ENCODE measurements at regions not wholly inside any gene's neighbourhood (a gene's known extent, or its start where the extent isn't known, plus 50 kb on each side); places are given as distances from the start of the nearest gene placed in this dataset.

GRCh38 chr11:111148121-111148520 is 97.4 kb upstream of the POU2AF2 start:
- DNase-seq (ENCODE audit: low read depth in 2 of 2), result no peak

- no peak for DNase-seq (ENCODE audit: low read depth in 2 of 2)
These were observed 107.7 kb upstream of the POU2AF2 start for GRCh38 chr11:111137846-111138245.

DNA sequence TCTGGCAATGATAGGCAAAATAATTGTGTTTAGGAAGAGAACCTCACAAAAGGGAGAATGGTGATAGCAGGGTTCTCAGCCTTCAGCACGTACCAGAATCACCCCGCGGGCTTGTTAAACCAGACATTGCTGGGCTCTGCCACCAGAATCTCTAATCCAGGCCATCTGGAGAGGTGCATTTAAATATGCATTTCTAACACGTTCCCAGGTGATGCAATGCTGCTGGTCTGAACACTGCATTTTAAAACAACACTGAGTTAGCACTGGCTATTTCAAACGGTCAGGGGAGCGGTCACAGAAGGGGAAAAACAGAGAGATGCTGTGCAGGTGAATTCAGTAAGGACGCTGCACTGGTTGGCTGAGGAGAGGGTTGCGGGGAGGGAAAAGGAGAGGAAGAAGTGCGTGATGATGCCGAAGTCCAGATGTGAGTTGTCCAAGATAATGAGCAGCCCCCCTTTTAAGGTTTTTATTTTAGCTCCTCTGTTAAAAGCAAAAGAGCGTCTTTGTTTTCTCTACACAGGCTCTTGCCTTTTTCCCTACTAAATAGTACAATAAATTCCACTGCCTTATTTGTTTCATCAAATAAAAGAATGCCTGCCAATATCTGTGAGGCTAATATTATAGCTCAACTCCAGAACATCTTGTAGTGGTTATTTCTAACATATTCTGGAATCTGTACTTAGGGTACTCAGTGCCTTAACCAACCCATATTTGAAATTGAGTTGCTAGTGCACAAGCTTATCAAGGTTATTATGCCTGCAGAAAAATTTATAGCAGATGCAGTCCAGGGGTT is 109.6 kb upstream of the POU2AF2 start:
- no peak for DNase-seq (ENCODE audit: low read depth in 2 of 2)

DNA sequence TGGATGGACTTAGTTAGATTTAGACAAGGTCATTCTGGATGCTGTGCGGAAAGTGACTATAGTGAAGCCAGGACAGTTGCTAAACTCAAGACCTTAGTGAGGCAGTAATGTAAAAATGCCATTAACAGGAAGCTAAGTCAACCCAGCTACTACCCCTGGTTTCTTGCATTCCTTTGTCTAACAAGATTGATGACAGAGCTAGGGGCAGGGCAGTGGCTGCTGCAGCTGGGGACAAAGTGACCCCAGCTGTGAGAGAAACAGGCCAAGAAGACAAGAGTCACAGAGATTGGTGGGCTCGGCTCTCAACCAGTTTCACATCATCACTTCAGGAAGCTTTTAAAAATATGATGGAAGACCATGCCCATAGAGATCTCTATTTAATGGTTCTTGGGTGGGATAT is 110.4 kb upstream of the POU2AF2 start:
- DNase-seq (ENCODE audit: low read depth in 2 of 2), result no peak

DNA sequence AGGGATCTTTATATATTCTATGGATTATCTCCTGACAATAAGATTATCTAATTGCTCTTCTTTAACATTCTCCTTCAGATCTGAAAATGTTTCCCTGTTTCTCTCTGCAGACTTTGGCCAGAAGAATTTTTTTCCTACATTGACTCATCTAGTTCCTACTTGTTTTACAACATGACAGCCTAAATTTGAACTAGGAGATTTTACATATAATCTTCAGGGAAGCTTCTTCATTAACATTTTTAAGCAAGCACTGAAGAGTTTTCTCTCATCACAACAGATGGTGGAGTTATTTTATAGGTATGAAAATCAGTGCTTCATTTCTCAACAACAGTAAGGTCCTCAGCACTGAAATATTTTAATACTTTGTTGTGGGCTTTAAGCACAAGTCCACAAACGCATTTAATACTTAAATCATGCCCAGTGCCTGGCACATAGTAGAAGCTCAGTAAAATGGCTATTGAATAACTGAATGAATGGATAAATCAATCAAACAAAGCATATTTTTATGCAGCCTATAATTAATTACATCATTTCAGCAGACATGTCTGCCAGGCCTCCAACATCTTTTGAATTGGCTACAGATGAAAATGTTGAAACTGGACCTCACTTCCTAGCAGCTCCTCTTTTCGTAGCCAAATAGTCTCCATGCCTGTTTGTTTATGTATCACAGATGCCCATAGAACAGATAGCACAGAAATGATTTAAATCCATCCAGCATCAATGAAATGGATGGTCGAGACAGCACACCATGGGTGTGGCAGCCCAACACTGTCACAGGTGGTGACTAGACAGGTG is 117.3 kb upstream of the POU2AF2 start:
- DNase-seq (ENCODE audit: low read depth in 2 of 2), result no peak

DNA sequence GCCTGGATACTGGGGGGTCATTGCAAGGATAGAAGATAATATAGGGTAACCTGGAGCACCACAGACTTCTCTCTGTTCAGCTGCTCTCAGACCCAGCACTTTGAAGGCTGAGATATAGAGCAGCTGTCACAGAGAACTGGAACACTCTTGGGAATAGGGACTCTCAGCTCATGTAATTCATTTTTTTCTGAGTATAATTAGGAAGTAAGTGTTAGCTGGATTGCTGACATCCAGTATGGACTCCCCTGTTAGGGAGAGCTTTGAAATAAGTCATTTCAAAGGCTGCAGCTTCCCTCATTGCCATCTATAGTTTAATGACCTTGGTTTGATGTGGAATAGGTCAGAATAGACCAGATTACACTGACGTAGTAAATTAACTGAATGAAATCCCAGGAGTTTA is 120.8 kb upstream of the POU2AF2 start:
- no peak for DNase-seq (ENCODE audit: low read depth in 2 of 2)

GRCh38 chr11:111123463-111124398 is 121.8 kb upstream of the POU2AF2 start:
- DNase-seq (ENCODE audit: low read depth in 2 of 2), result no peak

GRCh38 chr11:111120696-111121302 is 124.7 kb upstream of the POU2AF2 start:
- no peak for DNase-seq (ENCODE audit: low read depth in 2 of 2)

GRCh38 chr11:111120161-111120560 is 125.4 kb upstream of the POU2AF2 start:
- no peak for DNase-seq (ENCODE audit: low read depth in 2 of 2)

- no peak for DNase-seq (ENCODE audit: low read depth in 2 of 2)
These were observed 125.8 kb upstream of the POU2AF2 start for GRCh38 chr11:111119751-111120150.

- DNase-seq (ENCODE audit: low read depth in 2 of 2), result no peak
These were observed 129.6 kb upstream of the POU2AF2 start for GRCh38 chr11:111115890-111116289.

DNA sequence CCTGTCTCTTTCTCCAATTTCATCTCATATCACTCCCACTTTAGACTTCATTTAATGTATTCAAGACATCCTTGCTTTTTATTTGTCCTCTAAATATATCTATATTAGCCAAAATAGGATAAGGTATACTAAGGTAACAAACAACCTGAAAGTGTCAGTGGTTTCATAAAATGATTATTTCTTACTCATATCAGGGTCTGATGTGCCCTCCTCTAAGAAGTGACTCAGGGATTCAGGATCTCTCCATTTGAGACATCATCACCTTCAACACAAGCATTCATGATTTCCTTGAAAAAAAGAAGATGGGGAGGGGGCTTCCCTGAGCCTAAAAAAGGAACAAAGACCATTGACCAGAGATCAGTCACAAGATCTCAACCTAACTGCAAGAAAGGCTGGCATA is 131.4 kb upstream of the POU2AF2 start:
- no peak for DNase-seq (ENCODE audit: low read depth in 2 of 2)

- no peak for DNase-seq (ENCODE audit: low read depth in 2 of 2)
These were observed 132.9 kb upstream of the POU2AF2 start for GRCh38 chr11:111112614-111113013.

DNA sequence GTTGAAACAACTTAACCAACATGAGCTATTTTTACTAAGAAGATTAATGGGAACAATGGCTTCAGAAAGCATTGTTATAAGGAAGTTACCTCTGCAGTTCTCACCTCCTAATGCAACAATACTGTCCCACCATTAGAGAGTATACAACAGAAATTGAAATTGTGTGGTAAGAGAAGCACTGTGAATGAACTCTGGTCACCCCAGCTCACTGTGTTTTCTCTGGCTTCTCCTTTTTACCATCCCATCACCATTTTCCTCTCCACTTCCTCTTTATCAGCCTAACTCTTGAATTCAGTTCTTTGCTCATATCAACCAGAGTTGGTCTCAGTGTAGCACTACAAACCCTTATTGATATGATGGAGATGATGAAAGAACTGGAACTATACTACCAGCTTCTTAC is 138.0 kb upstream of the POU2AF2 start:
- DNase-seq (ENCODE audit: low read depth in 2 of 2), result no peak

DNA sequence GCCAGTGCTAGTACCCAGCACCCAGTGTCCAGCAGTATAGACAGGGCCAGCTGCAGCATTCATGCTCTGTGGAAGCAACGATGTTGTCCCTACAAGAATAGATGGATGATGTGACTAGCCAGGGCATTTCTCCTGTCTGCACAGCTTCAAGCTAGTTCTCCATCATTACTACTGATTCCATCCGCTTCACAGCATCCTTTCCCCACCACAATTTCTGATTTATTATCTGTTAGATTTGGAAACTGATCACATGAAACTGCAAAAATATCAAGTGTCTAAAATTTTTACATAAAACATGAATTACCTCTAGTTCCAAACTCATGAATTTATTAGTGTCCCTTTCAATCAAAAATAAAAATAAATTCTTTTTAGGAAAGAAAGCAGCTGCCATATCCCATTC is 138.9 kb upstream of the POU2AF2 start:
- no peak for DNase-seq (ENCODE audit: low read depth in 2 of 2)

- DNase-seq (ENCODE audit: low read depth in 2 of 2), result no peak
These were observed 140.0 kb upstream of the POU2AF2 start for GRCh38 chr11:111105566-111105965.

GRCh38 chr11:111104185-111104584 is 141.3 kb upstream of the POU2AF2 start:
- DNase-seq (ENCODE audit: low read depth in 2 of 2), result no peak

DNA sequence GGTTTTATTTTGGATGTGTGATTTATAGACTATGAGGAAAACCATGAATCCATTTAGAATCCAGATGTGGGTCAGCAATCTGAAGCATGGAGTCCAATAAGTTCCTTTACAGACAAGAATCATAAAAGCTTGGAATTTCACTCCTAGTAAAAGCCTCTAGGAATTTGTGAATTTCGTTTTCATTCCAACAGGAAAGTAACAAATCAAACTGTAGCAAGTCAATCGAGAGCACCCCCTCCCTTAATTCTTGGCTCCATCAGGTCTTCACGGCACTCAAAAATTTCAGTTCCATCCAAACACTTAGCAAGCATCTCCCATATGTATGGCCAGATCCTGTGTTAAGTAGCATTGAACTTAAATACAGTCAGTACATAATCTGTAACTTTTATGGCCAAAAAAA is 143.6 kb upstream of the POU2AF2 start:
- no peak for DNase-seq (ENCODE audit: low read depth in 2 of 2)

DNA sequence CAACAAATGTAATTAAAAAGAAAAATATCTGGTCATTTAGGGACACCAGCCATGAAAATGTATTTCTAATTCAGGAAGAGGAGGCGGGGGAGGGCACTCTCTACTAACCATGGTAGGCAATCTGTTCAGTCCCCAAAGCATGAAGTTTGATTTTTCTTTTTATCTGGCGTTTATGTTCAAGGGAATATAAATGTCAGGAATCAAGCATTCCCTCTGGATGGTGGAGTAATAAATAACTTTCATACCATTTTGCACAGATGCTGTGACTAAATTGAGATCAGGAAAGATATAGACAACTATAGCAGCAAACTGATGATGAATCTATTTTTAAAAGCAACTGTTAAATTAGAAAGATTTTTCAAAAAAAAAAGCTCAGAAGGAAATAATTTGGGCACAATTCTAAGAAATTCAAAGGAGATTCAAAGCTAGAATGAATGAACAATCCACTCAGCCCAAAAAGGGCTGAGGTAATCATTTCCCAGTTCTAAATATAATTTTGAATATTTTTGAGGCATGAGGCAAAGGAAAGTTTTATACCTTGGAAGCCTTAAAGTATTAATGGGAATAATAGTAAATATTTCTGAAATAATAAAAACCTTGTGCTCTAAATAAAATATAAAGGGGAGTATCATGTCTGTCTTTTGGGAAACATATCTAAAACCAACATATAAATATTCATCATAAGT is 146.4 kb upstream of the POU2AF2 start:
- DNase-seq (ENCODE audit: low read depth in 2 of 2), result no peak

- DNase-seq (ENCODE audit: low read depth in 2 of 2), result no peak
These were observed 147.4 kb upstream of the POU2AF2 start for GRCh38 chr11:111098091-111098490.

DNA sequence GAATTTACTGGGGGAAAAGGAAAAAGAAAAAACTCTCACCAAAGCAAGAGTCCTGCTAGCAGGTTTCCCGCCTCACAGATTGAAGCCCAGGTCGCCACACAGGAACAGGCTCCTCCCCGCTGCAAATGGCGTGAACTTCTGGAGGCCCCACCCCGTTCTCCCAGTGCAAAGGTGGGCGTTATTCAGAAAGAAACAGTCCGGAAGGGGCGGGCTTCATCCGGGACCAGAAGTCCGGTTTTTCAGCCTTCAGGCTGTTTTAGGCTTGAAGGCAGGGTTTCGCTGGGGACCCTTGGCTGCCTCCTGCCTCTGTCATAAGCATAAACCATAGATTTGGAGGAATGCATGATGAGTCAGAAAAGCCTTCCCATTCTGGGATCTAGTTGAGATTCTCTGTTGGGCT is 148.3 kb upstream of the POU2AF2 start:
- DNase-seq (ENCODE audit: low read depth in 2 of 2), result peak in 1 of 2 donors; percentile 18
